ELR (cell line): ENCODE measurements at regions not wholly inside any gene's neighbourhood (a gene's known extent, or its start where the extent isn't known, plus 50 kb on each side); places are given as distances from the start of the nearest gene placed in this dataset.
A peak's percentile ranks its signal among the peaks of the same experiment; 100 is the strongest.
"Not testable (repeated sequence)": the region's sequence is repeated elsewhere in the genome, so short reads cannot be mapped to it uniquely, and the experiment has no call there.

Experiments
- DNase-seq: peaks from one replicate; pipeline ENCODE4 v3.0.0-alpha.2; 2015; ENCODE audit warnings: low read depth

DNA sequence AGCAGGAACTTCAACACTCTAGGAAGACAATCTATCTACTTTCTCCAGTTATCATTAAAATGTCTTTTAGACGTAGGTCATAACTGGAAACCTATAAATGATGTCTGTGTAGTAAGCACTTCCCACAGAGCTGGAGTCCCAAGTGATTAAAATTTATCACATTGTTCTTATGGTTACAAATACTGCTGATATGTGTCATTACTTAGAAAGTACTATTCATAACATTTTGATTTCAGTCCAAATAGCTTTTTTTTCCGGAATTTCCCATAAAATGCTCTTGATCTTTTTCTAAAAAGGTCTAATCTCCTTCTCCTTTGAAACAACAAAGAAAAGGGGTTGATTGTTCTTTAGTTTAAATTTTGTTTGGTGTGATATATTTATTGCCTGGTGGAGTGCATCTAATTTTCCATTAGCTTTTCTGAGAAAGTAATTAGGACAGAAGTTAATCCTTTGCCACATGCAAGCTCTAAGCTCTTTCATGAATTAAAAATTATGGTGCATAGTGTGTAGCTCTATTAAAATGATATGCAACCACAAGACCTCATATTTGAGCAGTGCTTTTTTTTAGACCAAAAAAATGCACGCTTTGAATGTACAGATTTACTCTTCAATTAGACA is 132.7 kb upstream of the TCF21 start:
- no peak for DNase-seq

DNA sequence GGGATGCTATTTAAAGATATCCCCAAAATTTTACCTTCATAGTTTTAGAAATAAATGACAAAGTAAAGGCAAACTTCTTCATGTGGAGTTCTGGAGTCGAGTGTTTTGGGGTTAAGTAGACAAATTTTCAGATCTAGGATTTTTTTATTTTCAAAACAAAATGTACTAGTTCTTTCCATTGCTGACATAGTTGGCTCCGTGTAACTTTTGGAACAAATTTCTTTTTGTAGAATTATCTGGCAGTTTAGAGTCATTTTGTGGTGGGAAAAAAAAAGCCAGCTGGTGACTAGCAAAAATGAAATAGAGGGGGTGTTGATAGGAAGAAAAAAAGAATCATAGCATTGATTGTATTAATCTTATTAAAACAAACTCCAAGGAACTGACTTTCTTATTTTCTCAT is 131.6 kb upstream of the TCF21 start:
- no peak for DNase-seq

DNA sequence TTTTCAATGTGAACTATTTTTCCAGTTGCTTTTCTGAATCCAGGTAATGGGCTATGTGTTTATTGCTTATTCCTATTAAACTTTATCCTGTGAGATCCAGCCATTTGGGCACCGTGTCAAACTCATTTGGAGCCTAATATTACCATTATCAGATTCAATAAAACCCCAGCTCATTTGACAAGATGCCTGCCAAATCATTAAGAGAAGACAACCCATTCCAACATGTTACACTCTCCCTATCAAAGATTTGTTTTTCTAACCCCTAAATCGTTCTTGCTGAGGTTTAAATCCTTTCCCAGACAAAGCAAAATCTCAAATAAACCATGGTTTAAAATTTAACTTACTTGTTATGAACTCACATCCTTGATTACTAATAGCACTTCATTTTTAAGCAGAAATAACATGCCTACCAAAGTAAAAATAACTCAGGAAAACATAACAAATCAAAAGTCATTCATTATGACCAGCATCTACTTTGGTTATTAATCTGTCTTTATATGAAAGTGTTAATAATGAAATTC is 130.0 kb upstream of the TCF21 start:
- DNase-seq, result no peak

DNA sequence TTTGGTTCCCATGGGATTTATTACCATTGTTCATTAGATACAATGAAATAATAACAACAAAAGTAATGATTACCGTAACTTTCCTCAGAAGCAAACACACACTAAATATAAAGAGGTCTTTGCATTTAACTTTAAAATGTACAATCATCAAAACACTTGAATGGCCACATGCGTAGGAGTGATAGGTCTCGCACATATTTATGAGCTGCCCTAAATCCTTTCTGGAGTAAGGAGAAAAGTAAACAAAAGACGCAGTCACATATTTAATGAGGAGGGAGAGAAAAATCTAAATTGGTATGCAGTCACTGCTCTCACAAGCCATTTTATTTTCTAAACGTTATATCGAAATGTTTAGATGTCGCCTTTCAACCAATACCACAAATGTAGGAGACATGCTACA is 129.4 kb upstream of the TCF21 start:
- no peak for DNase-seq

DNA sequence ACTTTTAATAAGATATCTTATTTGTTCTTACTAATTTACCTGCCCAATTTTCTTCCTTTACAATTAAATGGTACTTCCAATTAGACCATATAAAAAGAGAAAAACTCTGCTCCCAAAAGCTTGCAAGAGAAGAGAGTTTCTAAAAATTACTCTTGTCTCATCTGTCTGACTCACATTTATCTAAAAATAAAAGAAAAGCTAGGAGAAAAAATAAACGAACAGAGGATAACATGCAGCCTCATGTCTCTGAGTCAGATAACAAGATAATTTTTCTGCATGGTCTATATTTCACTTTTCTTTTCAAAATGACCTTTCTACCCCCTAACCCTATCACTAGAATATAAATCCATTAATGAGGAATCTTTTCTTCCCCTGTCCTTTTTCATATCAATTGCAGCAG is 127.2 kb upstream of the TCF21 start:
- peak; percentile 41 for DNase-seq

DNA sequence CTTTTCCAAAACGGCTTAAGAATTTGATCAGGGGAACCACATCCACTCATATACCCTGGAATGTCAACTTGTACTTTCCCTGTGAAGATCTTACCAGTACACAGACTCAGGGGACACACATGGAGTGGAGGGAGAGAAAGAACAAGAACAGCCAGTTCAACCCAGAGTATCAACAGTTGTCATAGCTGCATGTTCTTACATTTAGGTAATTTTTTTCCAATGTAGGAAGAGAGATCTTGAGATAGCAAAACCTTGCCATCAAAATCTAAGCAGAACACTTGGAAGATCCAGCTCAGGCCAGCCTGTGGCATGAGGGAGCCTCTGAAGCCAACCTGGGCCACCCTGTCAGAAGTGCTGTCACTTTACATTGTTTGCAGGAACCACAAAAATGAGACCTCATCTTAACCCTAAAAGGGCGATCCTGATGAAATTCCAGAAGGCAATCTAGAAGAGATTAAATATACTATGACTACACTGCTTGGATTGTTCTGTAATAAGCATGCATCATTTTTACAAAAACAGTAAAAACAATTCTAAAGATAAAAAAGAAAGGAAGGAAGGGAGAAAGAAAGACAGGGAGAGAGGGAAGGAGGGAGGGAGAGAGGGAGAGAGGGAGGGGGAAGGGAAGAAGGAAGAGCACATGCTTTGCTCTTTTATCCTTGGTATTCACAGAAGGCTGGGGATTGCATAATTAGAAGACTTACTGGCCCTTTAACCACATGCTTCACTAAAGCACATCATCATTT is 124.7 kb upstream of the TCF21 start:
- DNase-seq, result peak; percentile 40

DNA sequence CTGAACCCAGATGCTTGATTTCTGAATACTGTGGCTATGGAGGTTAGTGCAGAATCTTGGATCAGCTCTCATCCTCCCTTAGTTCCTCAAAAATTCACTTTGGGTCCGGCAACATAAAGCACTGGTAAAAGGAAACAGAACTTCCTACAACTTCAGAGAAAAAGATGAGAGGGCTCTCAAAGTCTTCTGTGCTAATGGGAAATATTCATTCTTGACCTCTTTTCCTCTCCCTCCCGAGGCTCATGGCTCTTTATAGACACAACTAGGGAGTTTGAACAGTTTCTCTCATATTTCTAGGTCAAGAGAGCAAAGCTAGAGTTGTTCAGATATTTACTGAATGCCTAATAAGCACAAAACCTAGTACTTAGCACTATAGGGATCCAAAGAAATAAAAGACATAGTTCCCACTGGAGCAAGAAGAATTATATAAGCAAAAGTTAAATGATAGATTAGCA is 124.1 kb upstream of the TCF21 start:
- no peak for DNase-seq

DNA sequence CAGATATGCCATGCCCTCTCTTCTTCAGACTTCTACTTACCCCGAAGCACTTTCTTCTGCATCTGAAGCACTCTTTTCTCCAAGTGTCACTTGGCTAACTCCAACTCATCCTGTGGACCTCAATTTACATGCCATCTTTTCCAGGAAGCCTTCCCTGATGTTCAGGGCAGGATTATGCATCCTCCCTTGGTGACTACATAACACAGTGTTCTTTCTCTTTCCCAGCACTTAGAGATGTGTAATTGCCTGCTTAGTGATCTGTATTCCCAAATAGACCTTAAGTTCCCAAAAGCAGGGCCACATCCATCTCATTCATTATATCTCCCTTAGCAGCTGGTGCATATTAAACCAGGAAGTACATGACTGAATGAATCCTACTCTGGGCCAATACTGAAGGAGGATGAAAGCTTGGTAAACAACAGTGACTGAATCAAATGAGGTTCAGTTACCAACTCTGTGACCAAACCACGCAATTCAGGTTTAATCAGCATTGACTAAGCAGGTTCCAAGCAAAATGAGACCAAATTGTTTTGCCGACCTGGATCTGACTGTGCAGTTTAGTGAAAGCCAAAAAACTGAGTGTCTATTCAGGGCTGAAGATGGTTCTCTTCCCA is 121.4 kb upstream of the TCF21 start:
- DNase-seq, result no peak

DNA sequence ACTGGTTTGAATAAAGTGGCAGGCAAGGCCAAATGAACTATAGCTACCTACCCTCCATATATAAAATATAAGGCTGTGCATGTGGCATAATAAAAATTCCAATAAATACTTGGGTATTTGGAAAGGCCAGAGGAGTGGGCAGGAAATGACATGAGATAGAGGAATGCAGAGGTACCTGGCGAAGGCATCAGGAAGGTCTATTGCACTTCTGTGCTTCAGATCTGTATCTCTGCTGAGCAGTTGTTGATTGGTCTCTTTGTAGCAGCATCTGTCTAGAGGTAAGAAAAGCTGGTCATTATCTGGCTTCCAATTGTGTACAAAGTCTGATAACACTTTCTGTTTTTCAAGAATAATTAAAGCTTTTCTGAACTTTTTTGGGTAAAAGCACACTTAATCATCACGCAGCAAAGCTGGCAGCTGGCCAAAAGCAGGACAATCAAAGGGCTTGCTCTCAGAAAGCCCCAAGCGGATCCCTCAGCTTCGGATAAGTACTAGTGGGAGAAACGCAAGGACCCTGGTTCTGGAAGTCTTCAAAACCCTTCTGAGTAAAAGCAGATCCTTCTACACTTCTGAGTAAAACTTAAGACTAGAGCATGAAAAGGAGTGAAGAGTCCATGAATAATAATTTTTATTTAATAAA is 120.1 kb upstream of the TCF21 start:
- DNase-seq, result peak; percentile 13

DNA sequence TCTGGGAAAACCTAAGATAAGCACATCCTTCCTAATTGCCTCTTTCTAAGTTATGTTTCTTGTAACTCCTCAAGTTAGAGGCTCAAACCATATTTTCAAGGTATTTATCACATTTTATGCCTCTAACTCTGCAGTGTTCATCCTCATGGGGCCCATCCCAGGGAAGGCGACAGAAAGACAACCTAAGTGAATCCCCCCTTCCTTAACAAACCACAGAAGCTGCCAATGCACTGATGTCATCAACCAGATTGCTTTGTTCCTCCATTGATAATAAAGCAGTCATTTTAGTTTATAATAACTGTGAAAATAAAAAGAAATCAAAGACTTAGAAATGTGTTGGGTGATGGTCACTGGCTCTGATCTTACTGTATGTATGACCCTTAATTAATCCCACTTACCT is 119.5 kb upstream of the TCF21 start:
- peak; percentile 74 for DNase-seq

DNA sequence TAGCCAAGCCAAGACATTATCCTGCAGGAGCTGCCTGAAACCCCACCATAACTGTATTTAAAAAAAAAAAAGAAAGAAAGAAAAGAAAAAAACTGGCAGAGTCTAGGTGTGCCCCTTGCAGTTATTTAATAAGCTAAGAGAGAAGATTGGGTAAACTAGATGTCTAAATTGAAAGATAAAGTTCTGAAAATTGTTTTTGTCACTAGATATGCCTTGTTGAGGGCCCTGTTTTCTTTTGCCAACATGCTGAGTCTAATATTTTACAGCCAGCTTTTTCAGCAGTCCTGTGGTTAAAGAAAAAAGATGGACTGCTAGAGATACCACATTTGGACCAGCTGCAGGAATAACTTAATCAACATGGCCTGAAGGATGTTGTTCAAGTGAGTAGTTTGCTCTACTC is 116.3 kb upstream of the TCF21 start:
- DNase-seq, result no peak

DNA sequence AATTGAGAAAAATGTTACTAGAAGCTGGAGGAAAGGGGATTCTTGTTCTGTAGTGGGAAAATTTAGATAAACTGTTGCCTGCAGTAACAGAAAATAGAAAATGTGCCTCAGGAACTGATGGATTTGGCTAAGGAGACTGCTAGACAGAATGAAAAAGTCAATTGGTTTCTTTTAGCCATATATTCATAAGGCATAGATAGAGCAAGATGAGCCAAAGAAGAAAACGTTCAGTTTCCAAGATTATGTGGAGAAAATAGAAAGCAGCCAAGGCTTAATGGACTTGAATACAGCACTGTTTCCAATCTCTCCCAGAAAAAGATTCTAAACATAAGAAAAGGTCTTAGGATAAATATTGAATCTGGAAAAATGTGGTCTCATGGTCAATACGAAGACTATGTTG is 115.1 kb upstream of the TCF21 start:
- DNase-seq, result no peak

DNA sequence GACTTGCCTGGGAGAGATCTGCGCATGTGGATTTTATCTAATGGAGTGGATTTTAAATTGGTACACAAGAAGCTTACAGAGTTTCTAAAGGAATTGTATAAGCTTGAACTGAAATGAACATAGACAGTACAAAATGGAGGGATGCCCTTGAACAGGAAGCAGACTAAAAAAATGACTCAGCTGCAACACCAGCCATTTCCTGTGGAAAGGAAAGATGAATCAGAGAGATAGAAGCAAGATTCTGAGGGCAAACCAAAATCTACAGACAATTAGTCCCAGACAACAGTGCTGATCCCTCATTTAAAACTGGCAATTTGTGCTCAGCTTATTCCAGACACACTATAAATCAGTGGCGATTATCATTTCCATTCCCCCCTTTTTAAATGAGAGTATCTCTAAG is 114.6 kb upstream of the TCF21 start:
- DNase-seq, result peak; percentile 86

DNA sequence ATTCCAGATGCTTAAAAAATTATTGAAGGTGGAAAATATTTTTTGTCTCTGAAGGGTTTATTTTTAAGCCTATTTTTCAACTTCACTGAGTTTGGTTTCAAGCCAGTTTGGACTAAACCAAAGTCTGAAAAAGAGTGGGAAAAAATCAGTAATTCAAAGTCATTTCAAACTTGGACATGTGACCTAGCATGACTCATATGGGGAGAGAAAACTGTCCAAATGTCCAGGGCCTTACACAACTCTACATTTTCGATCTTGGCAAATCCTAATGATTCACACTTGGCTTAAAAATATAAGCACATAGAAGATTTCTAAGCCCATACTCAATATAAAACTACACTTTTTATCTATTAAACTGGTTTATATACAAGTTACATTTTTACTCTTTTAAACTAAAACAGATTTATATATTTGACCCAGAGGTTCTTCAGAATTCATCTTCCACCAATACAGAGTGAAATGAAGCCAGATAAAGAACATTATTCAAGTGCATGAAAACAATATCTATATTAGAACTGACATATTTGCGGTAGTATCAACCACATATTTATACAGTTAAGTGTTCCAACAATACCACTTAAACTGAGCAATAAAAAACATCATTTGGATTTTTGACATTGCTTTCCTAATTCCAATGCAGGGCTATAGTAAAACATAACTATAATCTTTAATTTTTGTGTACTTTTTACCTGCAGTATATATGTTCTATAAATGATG is 110.3 kb upstream of the TCF21 start:
- peak; percentile 72 for DNase-seq

DNA sequence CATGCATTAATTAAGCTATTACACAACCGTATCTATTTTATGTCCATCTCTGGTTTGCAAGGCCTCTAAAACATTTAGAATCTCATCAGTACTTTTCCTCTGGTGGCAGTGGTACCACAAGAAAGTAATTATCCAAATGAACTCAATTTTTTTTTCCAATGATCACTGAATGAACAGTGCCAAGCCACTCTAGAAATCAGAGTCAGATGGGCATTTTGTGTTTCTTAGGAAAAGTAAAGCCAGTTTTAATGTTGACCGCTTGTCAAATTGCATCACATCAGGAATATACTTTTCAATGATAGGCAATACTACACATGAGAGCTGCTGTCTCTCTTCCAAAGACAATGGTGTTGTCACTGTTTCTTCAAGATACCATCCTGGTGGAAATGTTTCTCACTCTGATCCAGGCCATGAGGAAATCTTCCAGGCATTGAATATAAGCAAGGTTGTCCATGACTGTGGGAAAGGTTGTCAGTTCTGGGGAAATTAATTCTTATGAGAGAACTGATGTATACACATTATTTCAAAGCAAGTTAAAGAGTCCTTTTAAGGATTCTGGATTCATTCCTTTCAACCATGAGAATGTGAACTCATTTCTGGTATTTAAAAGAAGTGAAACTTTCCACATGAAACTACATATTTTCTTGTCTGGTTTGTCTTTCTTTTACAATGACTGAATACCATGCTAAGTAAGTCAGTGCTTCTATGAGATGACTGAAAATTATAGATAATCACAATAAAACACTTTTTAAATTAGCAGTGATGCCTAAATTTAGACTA is 108.8 kb upstream of the TCF21 start:
- no peak for DNase-seq

DNA sequence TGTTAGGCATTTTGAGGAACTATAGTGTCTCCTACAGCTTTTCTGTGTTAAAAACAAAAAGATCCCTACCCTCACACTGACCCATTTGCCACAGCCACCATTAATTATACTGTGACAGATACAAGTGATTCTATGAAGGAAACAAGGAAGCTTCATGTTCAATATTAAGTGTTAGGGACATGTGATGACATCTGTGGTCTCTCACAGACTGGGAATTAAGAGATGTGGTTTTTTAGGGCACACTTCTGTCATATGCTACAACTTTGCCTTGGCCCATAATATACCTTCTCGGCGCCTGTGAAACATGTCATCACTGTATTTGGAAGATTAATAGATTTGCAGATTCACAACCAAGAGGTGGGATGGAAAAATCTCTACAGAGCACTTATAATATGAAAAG is 102.9 kb upstream of the TCF21 start:
- DNase-seq, result no peak

DNA sequence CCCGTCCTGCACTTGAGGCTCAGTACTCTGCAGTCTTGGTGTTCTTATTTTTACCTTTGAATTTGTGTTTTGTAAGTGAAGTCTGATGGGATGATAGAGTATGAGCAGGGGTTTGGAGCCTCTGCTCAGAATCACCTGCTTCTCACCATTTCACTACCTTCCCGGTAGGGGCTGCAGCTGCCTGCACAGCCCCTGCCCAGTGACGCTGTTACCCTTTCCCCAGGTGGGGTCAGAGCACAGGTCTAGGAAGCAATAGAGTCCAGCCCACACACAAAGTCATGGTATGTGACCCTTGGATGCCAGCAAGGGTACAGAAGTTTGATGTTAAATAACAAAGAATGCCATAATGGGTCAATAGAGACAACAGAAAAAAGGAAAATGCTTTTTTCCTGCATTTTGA is 101.8 kb upstream of the TCF21 start:
- DNase-seq, result no peak

DNA sequence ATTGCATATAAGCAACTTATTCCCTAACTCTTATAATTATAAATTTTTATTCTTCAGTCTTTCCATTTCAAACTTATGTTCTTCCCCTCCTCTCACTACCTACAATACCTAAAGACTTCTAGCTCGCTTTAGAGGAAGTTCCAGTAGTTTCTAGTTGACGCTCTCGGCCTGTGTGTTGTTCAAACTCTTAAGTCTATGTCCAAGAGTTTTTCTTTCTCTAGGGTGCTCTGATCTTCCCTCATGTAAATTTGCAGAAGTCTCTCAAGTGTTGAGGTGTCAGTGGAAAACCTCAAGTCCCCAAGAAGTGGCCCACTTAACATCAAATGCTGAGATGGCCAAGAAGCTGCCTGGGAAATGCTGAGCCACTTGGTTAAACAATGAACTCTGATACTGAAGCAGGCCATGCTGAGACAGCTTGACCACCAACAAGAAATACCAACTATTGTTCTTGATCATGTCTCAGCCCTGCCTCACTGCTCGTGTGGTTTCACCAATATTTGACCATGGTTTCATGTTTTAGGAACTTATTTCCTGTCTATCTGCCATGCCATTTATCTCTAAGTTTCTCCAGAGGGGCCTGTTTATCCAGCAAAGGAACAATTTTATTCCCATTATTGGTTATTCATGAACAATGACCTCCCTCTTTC is 100.9 kb upstream of the TCF21 start:
- no peak for DNase-seq

DNA sequence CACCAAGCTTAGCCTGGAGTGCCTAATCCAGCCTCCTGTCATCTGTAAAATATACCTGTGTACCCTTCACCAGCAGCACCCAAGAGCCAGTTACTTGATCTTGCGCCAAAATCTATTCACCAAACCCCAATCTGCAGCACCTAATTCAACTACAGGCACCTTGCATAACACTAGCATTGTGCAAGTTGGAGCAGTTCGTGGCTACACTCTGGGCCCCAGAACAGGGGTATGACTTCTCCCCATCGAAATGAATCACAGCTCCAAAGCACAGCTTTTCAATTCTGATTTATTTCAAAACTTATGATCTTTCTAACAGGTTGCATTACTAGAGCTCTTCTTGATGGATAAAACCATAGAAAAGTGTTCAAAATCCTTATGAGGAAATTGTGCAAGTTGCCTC is 100.4 kb upstream of the TCF21 start:
- DNase-seq, result no peak

DNA sequence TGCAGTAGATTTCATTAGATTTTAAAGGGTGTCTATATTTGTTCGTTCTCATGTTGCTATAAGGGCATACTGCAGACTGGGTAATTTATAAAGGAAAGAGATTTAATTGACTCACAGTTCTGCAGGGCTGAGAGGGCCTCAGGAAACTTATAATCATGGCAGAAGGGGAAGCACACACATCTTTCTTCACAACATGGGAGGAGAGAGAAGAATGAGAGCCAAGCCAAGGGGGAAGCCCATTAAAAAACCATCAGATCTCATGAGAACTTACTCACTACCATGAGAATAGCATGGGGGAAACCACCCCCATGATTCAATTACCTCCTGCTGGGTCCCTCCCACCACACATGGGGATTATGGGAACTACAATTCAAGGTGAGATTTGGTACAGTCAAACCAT is 99.5 kb upstream of the TCF21 start:
- not testable (repeated sequence) for DNase-seq

DNA sequence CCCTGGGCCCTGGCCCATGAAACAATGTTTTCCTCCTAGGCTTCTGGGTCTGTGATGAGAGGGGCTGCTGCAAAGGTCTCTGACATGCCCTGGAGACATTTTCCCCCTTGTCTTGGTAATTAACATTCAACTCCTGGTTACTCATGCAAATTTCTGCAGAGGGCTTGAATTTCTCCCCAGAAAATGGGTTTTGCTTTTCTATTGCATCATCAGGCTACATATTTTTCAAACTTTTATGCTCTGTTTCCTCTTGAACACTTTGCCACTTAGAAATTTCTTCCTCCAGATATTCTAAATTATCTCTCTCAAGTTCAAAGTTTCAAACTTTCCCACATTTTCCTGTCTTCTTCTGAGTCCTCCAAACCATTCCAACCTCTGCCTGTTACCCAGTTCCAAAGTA is 98.2 kb upstream of the TCF21 start:
- DNase-seq, result not testable (repeated sequence)
